BLaER1 treated with 17β-estradiol and CSF1 and Interleukin-3, amounts not matched to agents 10 nM and 100 nM (cell line): ENCODE measurements at regions not wholly inside any gene's neighbourhood (a gene's known extent, or its start where the extent isn't known, plus 50 kb on each side); places are given as distances from the start of the nearest gene placed in this dataset.

Experiments
- H3K27ac ChIP-seq, 11 experiments: shearing (Covaris generic); formaldehyde crosslinking; 2 replicates each; pipeline ENCODE4 v1.8.1; 2022
- H3K27me3 ChIP-seq, 11 experiments: shearing (Covaris generic); formaldehyde crosslinking; 2 replicates each; pipeline ENCODE4 v1.8.1; 2022
- H3K36me3 ChIP-seq, 11 experiments: shearing (Covaris generic); formaldehyde crosslinking; 2 replicates each; pipeline ENCODE4 v1.8.1; 2022
- H3K4me1 ChIP-seq, 10 experiments: shearing (Covaris generic); formaldehyde crosslinking; 2 replicates each; pipeline ENCODE4 v1.8.1; 2022
- H3K4me2 ChIP-seq, 11 experiments: shearing (Covaris generic); formaldehyde crosslinking; 2 replicates each; pipeline ENCODE4 v1.8.1; 2022
- H3K4me3 ChIP-seq, 10 experiments: shearing (Covaris generic); formaldehyde crosslinking; 2 replicates each; pipeline ENCODE4 v1.8.1; 2022
- H3K9ac ChIP-seq, 11 experiments: shearing (Covaris generic); formaldehyde crosslinking; 2 replicates each; pipeline ENCODE4 v1.8.1; 2022
- H3K9me3 ChIP-seq, 11 experiments: shearing (Covaris generic); formaldehyde crosslinking; replicated peaks in 1 of 11; 2 replicates each; pipeline ENCODE4 v1.8.1; 2022
- H4K20me1 ChIP-seq, 11 experiments: shearing (Covaris generic); formaldehyde crosslinking; 2 replicates each; pipeline ENCODE4 v1.8.1; 2022
- Cebpa-rat ChIP-seq, 11 experiments: shearing (Covaris generic); IDR thresholded peaks; 2 replicates each; pipeline ENCODE4 v1.8.1; 2022

- H3K4me2 ChIP-seq = no peak overlapping the region
Observed at GRCh38 chr15:60091157-60091556, 87.0 kb downstream of the FOXB1 start.

DNA sequence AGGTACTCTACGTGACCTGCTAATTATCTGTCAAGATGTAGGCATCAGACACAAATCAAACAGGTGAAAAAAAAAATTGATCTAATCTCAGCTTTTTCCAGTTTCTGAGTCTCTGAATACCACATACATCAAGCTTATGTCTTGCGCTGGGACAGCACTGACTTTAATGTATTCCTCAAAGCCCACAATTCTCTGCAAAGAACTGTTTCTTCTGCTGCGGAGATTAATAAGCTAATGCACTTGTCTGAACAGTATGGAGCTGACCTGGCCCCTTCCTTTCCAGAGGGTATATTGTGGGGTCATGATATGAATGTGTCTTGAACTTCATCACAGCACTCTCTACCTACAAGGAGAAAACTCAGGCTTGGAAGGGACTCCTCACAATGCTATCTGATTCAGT, 87.8 kb downstream of the FOXB1 start:
- peaks cover 4 to 9% (median 7%) of the 10 kb centered on the region in 11 experiments; a peak in 19 of 22 replicates for H3K9me3 ChIP-seq
- no peaks in the 10 kb centered on the region for H3K4me1 ChIP-seq
- H3K27me3 ChIP-seq = no peaks in the 10 kb centered on the region
- H3K9ac ChIP-seq = no peak overlapping the region
- no peak for TF ChIP-seq Cebpa-rat (IDR thresholded peaks at IDR 0.05)
- no peak overlapping the region for H3K27ac ChIP-seq
- H3K4me2 ChIP-seq = no peak overlapping the region
- no peak overlapping the region for H3K4me3 ChIP-seq
- H3K36me3 ChIP-seq = no peaks in the 10 kb centered on the region
- no peaks in the 10 kb centered on the region for H4K20me1 ChIP-seq

More at GRCh38 chr15:60091157-60091556, 87.0 kb downstream of the FOXB1 start:
- no peak overlapping the region for H3K9ac ChIP-seq
- H3K4me1 ChIP-seq = no peaks in the 10 kb centered on the region
- no peaks in the 10 kb centered on the region for H3K36me3 ChIP-seq
- H3K9me3 ChIP-seq = peaks cover 0 to 1% (median 0%) of the 10 kb centered on the region in 11 experiments; a peak in 3 of 22 replicates
- no peak overlapping the region for H3K4me3 ChIP-seq
- no peaks in the 10 kb centered on the region for H3K27me3 ChIP-seq
- TF ChIP-seq Cebpa-rat (IDR thresholded peaks at IDR 0.05) = no peak
- H4K20me1 ChIP-seq = no peaks in the 10 kb centered on the region
- no peak overlapping the region for H3K27ac ChIP-seq

- H3K27ac ChIP-seq = no peak overlapping the region
Observed at GRCh38 chr15:60093273-60094067, 89.4 kb downstream of the FOXB1 start.

DNA sequence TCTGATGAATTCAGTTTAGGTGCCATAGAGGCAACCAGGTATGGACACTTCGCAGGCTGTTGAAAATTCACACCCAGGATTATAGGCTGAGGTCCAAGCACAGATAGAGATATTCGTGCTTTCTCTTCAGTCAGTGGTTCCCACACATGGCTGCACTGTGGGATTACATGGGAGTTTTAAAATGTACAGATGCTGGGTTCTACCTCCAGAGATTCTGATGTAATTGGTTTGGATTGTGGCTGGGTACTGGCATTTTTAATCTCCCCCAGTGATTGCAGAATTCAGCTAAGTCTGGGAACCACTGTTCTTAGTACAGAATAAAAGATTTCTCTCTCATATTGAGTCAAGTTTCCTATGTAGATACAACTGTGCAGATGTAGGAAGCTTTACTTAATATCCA, 91.6 kb downstream of the FOXB1 start:
- Histone ChIP-seq H3K4me1 (peaks cover 5 to 12% (median 8%) of the 10 kb centered on the region in 10 experiments; a peak in 13 of 20 replicates), H3K9me3 (peaks cover 9 to 18% (median 17%) of the 10 kb centered on the region in 11 experiments; a peak in 20 of 22 replicates), H4K20me1 (no peaks in the 10 kb centered on the region), H3K4me3 (no peak overlapping the region), H3K27ac (no peak overlapping the region), H3K36me3 (no peaks in the 10 kb centered on the region), H3K4me2 (no peak overlapping the region), H3K27me3 (no peaks in the 10 kb centered on the region), H3K9ac (no peak overlapping the region)
- no peak for TF ChIP-seq Cebpa-rat (IDR thresholded peaks at IDR 0.05)

More at GRCh38 chr15:60093273-60094067, 89.4 kb downstream of the FOXB1 start:
- no peak for TF ChIP-seq Cebpa-rat (IDR thresholded peaks at IDR 0.05)
- no peak overlapping the region for H3K4me3 ChIP-seq
- H3K9ac ChIP-seq = no peak overlapping the region
- H3K27me3 ChIP-seq = no peaks in the 10 kb centered on the region
- H3K4me1 ChIP-seq = peaks cover 0 to 3% (median under 1%) of the 10 kb centered on the region in 10 experiments; a peak in 9 of 20 replicates
- peaks cover 9 to 18% (median 17%) of the 10 kb centered on the region in 11 experiments; a peak in 20 of 22 replicates for H3K9me3 ChIP-seq
- H4K20me1 ChIP-seq = no peaks in the 10 kb centered on the region
- no peaks in the 10 kb centered on the region for H3K36me3 ChIP-seq
- no peak overlapping the region for H3K4me2 ChIP-seq

- H4K20me1 ChIP-seq = no peaks in the 10 kb centered on the region
- H3K9me3 ChIP-seq = peaks cover 9 to 18% (median 17%) of the 10 kb centered on the region in 11 experiments; a peak in 20 of 22 replicates
- H3K27ac ChIP-seq = no peak overlapping the region
- H3K36me3 ChIP-seq = no peaks in the 10 kb centered on the region
- H3K9ac ChIP-seq = no peak overlapping the region
- no peak for TF ChIP-seq Cebpa-rat (IDR thresholded peaks at IDR 0.05)
- no peak overlapping the region for H3K4me2 ChIP-seq
- H3K4me1 ChIP-seq = peaks cover 5 to 12% (median 8%) of the 10 kb centered on the region in 10 experiments; a peak in 13 of 20 replicates
- H3K4me3 ChIP-seq = no peak overlapping the region
- no peaks in the 10 kb centered on the region for H3K27me3 ChIP-seq
Observed at GRCh38 chr15:60096157-60096556, 92.0 kb downstream of the FOXB1 start.

DNA sequence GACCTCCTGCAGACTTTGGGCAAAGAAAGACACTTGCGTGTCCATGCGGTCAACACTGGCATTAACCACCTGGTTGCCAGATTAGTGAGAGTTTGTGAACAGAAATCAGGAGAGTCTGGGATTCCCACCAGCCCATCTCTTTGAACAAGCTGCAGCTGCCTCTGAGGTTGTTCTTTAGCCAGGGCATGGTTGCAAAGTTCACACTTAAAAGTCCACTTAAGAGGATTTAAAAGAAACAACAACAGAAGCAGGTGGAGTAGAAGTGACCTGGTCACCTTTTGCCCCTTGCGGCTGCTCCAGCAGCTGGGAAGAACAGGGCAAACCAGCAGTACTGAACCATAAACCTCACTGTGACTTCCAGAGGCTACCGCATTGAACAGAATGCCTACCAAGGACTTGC, 97.3 kb downstream of the FOXB1 start:
- no peak for TF ChIP-seq Cebpa-rat (IDR thresholded peaks at IDR 0.05)
- H3K36me3 ChIP-seq = no peaks in the 10 kb centered on the region
- H3K4me1 ChIP-seq = peaks cover 5 to 12% (median 8%) of the 10 kb centered on the region in 10 experiments; a peak in 13 of 20 replicates
- H3K9ac ChIP-seq = no peak overlapping the region
- H4K20me1 ChIP-seq = no peaks in the 10 kb centered on the region
- no peak overlapping the region for H3K4me2 ChIP-seq
- no peak overlapping the region for H3K27ac ChIP-seq
- H3K4me3 ChIP-seq = no peak overlapping the region
- H3K27me3 ChIP-seq = no peaks in the 10 kb centered on the region
- H3K9me3 ChIP-seq = peaks cover 9 to 20% (median 17%) of the 10 kb centered on the region in 11 experiments; a peak in 21 of 22 replicates

DNA sequence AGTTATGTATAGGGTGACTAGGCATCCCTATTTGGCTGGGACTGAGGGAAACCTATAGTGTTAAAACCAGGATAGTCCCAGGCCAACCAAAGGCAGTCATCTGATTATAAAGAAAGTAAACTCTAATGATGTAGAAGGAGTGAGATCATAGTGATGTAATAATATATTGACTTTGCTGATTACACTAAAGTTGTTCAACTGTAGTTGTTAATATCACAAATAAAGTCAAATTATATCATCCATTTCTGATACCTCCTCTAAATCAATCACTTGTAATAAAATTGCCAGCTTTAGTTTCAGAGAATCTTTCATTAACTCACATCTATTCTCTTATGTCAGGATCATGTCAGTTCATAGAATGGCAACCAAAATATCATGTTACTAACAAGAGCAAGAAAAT, 98.6 kb downstream of the FOXB1 start:
- no peak overlapping the region for H3K4me2 ChIP-seq
- no peak overlapping the region for H3K9ac ChIP-seq
- no peak overlapping the region for H3K4me3 ChIP-seq
- no peak overlapping the region for H3K27ac ChIP-seq
- no peaks in the 10 kb centered on the region for H4K20me1 ChIP-seq
- peaks cover 5 to 12% (median 8%) of the 10 kb centered on the region in 10 experiments; a peak in 13 of 20 replicates for H3K4me1 ChIP-seq
- peaks cover 0 to 17% (median 10%) of the 10 kb centered on the region in 11 experiments; a peak in 15 of 22 replicates for H3K9me3 ChIP-seq
- no peaks in the 10 kb centered on the region for H3K36me3 ChIP-seq
- no peaks in the 10 kb centered on the region for H3K27me3 ChIP-seq
- no peak for TF ChIP-seq Cebpa-rat (IDR thresholded peaks at IDR 0.05)

- Histone ChIP-seq H3K9me3 (peaks cover 0 to 14% (median 9%) of the 10 kb centered on the region in 11 experiments; a peak in 13 of 22 replicates), H3K4me3 (no peak overlapping the region), H3K4me2 (no peak overlapping the region), H4K20me1 (no peaks in the 10 kb centered on the region), H3K4me1 (no peaks in the 10 kb centered on the region), H3K9ac (no peak overlapping the region), H3K27me3 (no peaks in the 10 kb centered on the region), H3K36me3 (no peaks in the 10 kb centered on the region), H3K27ac (no peak overlapping the region)
- no peak for TF ChIP-seq Cebpa-rat (IDR thresholded peaks at IDR 0.05)
Observed at GRCh38 chr15:60110909-60111308, 106.8 kb downstream of the FOXB1 start.

- Histone ChIP-seq H3K9ac (no peak overlapping the region), H3K4me2 (no peak overlapping the region), H3K36me3 (no peaks in the 10 kb centered on the region), H3K27ac (no peak overlapping the region), H3K4me3 (no peak overlapping the region), H4K20me1 (no peaks in the 10 kb centered on the region), H3K9me3 (no peaks in the 10 kb centered on the region), H3K4me1 (0 out of 20 replicates have a peak, but pooled peaks cover 0 to 5% (median 0%) of the 10 kb centered on the region in 10 experiments), H3K27me3 (no peaks in the 10 kb centered on the region)
- TF ChIP-seq Cebpa-rat (IDR thresholded peaks at IDR 0.05) = no peak
Observed at GRCh38 chr15:60115579-60116380, 111.7 kb downstream of the FOXB1 start.
